RWPE2 (cell line): ENCODE measurements at regions not wholly inside any gene's neighbourhood (a gene's known extent, or its start where the extent isn't known, plus 50 kb on each side); places are given as distances from the start of the nearest gene placed in this dataset.

Experiments used
- ATAC-seq: fragments of 200-7000 bp; cut with Tn5 transposase; 3 replicates; pipeline ENCODE4 v1.9.1; 2021; ENCODE audit warnings: low read depth
- DNase-seq: peaks from one replicate; pipeline ENCODE4 v3.0.0-alpha.2; 2020; ENCODE audit warnings: low spot score
- H3K27ac ChIP-seq: fragments of 450-650 bp; 2 replicates; pipeline ENCODE4 v1.5.1; 2017; ENCODE audit warnings: mild to moderate bottlenecking; ENCODE audit not compliant: poor library complexity, severe bottlenecking
- H3K27me3 ChIP-seq: fragments of 250-450 bp; sonication (Bioruptor Pico); 2 replicates; pipeline ENCODE4 v1.5.1; 2021; ENCODE audit warnings: mild to moderate bottlenecking, moderate library complexity; ENCODE audit not compliant: insufficient read depth, poor library complexity, severe bottlenecking
- H3K36me3 ChIP-seq: fragments of 250-450 bp; sonication (Bioruptor Pico); 2 replicates; pipeline ENCODE4 v1.5.1; 2020; ENCODE audit warnings: low read depth, mild to moderate bottlenecking, moderate library complexity
- H3K4me1 ChIP-seq: fragments of 250-450 bp; sonication (Bioruptor Pico); 2 replicates; pipeline ENCODE4 v1.5.1; 2021; ENCODE audit warnings: mild to moderate bottlenecking, moderate library complexity; ENCODE audit not compliant: insufficient read depth, poor library complexity, severe bottlenecking
- H3K4me3 ChIP-seq: fragments of 250-450 bp; sonication (Bioruptor Pico); 2 replicates; pipeline ENCODE4 v1.5.1; 2021; ENCODE audit warnings: mild to moderate bottlenecking, moderate library complexity; ENCODE audit not compliant: severe bottlenecking
- H3K9me3 ChIP-seq: fragments of 250-450 bp; sonication (Bioruptor Pico); 2 replicates; pipeline ENCODE4 v1.5.1; 2021; ENCODE audit warnings: mild to moderate bottlenecking, moderate library complexity; ENCODE audit not compliant: severe bottlenecking
- TF ChIP-seq, protein P1 (sequence below): fragments of 450-650 bp; IDR thresholded peaks from one replicate; pipeline ENCODE4 v1.5.1; 2017; ENCODE audit warnings: mild to moderate bottlenecking, moderate library complexity; ENCODE audit not compliant: poor library complexity, severe bottlenecking

DNA sequence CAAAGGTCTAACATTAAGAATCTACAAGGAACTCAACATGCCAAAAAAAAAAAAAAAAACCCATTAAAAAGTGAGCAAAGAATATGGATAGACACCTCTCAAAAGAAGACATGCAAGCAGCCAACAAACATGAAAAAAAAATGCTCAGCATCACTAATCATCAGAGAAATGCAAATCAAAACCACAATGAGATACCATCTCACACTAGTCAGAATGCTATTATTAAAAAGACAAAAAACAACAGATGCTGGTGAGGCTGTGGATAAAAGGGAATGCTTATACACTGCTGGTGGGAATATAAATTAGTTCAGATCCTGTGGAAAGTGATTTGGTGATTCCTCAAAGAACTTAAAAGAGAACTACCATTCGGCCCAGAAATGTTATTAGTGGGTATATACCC is 257.7 kb upstream of the PLET1 start:
- no peak overlapping the region for H3K27ac ChIP-seq
- H3K4me3 ChIP-seq: no peak overlapping the region
- no peaks in the 10 kb centered on the region for H3K9me3 ChIP-seq
- DNase-seq (no peak), ATAC-seq (no peak)
- no peaks in the 10 kb centered on the region for H3K36me3 ChIP-seq
- no peaks in the 10 kb centered on the region for H3K27me3 ChIP-seq
- H3K4me1 ChIP-seq: no peaks in the 10 kb centered on the region
- TF ChIP-seq, protein P1, sequence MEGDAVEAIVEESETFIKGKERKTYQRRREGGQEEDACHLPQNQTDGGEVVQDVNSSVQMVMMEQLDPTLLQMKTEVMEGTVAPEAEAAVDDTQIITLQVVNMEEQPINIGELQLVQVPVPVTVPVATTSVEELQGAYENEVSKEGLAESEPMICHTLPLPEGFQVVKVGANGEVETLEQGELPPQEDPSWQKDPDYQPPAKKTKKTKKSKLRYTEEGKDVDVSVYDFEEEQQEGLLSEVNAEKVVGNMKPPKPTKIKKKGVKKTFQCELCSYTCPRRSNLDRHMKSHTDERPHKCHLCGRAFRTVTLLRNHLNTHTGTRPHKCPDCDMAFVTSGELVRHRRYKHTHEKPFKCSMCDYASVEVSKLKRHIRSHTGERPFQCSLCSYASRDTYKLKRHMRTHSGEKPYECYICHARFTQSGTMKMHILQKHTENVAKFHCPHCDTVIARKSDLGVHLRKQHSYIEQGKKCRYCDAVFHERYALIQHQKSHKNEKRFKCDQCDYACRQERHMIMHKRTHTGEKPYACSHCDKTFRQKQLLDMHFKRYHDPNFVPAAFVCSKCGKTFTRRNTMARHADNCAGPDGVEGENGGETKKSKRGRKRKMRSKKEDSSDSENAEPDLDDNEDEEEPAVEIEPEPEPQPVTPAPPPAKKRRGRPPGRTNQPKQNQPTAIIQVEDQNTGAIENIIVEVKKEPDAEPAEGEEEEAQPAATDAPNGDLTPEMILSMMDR: no peak

DNA sequence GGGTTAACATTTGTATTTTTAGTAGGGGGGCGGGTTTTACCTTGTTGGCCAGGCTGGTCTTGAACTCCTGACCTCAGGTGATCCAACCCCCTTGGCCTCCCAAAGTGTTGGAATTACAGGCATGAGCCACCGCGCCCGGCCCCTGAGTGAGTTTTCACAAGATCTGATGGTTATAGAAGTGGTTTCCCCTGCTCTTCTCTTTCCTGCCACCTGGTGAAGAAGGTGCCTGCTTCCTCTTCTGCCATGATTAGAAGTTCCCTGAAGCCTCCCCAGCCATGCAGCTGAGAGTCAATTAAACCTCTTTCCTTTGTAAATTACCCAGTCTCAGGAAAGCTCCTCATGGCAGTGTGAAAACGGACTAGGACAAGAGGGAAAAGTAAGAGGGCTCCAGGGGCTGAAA is 259.1 kb upstream of the PLET1 start:
- TF ChIP-seq, protein P1: no peak
- Histone ChIP-seq H3K4me3 (no peak overlapping the region), H3K36me3 (no peaks in the 10 kb centered on the region), H3K4me1 (no peaks in the 10 kb centered on the region), H3K9me3 (no peaks in the 10 kb centered on the region), H3K27ac (no peak overlapping the region), H3K27me3 (no peaks in the 10 kb centered on the region)
- DNase-seq (no peak), ATAC-seq (no peak)

DNA sequence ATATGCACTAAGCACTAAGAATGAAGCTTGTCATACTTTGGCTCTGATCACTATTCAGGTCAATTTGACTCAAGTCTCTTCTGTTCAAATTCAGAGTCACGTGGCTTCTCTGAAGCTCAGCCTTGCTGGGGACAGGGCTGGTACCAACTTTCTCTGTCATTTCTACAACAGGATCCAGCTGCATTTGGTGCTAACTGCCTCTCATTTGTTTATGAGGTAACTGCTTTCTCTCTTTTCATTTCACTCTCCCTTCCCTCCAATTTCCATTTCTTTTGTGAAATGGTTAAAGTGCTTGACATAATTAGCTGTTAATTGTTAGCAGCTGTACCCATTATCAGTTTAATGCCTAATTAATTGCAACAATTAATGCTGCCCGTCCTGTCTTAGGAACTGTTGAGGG is 259.7 kb upstream of the PLET1 start:
- Histone ChIP-seq H3K9me3 (no peaks in the 10 kb centered on the region), H3K27me3 (no peaks in the 10 kb centered on the region), H3K4me3 (no peak overlapping the region), H3K36me3 (no peaks in the 10 kb centered on the region), H3K27ac (no peak overlapping the region), H3K4me1 (no peaks in the 10 kb centered on the region)
- TF ChIP-seq, protein P1: no peak
- ATAC-seq: no peak
- DNase-seq: no peak

DNA sequence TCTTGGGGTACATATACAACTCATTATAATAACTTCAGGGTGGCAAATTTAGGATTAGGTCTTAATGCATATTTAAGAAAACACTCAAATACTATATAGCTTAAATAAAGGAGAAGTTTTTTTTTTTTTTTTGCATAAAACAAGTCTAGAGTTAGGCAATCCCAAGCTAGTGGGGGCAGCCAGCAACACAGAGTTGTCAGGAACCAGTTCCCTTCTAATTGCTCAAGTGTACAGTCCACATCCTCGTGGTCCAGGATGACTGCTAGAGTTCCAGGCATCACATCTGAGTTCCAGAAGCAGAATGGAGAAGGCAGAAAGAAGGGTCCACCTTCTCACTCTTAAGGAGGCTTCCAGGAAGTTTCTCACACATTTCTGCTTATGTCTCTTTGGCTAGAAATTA is 261.9 kb upstream of the PLET1 start:
- Histone ChIP-seq H3K9me3 (no peaks in the 10 kb centered on the region), H3K4me3 (no peak overlapping the region), H3K27ac (no peak overlapping the region), H3K36me3 (no peaks in the 10 kb centered on the region), H3K4me1 (no peaks in the 10 kb centered on the region), H3K27me3 (no peaks in the 10 kb centered on the region)
- DNase-seq: no peak
- TF ChIP-seq, protein P1: no peak
- ATAC-seq: no peak

DNA sequence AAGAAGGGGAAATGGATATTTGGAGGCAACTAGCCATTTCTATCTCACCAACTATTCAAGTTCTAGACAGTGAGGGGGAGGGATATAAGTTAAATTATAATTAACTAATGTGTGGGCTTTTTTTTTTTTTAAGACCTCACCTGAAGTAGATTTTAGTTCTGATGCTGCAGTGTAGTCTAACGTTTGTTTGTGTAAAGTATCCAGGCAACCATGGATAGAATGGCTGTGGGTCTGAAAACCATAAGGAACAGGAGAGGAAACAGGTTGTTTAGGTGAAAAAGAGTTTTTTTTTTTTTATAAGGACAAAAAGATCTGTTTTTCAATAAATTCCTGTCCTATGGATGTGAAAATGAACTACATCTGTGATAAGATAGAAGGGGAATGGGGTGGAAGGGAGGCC is 262.4 kb upstream of the PLET1 start:
- Histone ChIP-seq H3K27me3 (no peaks in the 10 kb centered on the region), H3K4me1 (no peaks in the 10 kb centered on the region), H3K4me3 (no peak overlapping the region), H3K9me3 (no peaks in the 10 kb centered on the region), H3K27ac (no peak overlapping the region), H3K36me3 (no peaks in the 10 kb centered on the region)
- no peak for ATAC-seq
- TF ChIP-seq, protein P1: no peak
- DNase-seq: no peak
